ENCODE measurements at regions not wholly inside any gene's neighbourhood (a gene's known extent, or its start where the extent isn't known, plus 50 kb on each side); places are given as distances from the start of the nearest gene placed in this dataset.

GRCh38 chr12:124658302-124658701 is 90.9 kb upstream of the NCOR2 start:
- Histone ChIP-seq H3K9me3 (ENCODE audit: low read depth) (no peaks in the 10 kb centered on the region), H2AFZ (no peak overlapping the region), H3K36me3 (replicated peaks; ENCODE audit: insufficient read depth, low read depth) (no peaks in the 10 kb centered on the region), H3K4me1 (ENCODE audit: insufficient read depth) (peaks cover 18% of the 10 kb centered on the region), H3K27ac (no peak overlapping the region), H4K20me1 (ENCODE audit: insufficient read depth, poor library complexity, severe bottlenecking) (no peaks in the 10 kb centered on the region), H3K79me2 (no peaks in the 10 kb centered on the region), H3K9me2 (replicated peaks; ENCODE audit: insufficient read depth) (no peaks in the 10 kb centered on the region), H3K4me2 (no peak overlapping the region), H3K4me3 (no peak overlapping the region), H3K27me3 (no peaks in the 10 kb centered on the region)
- 97% methylated on average over 4 of the region's 4 CpGs for WGBS (ENCODE audit: low lambda C conversion rate, missing lambda C conversion rate)
- DNase-seq (ENCODE audit: low spot score), result no peak
- no peak for TF ChIP-seq EZH2phosphoT487 (IDR thresholded peaks at IDR 0.05; ENCODE audit: low read depth, severe bottlenecking, unreplicated experiment)
- TF ChIP-seq EZH2 (IDR thresholded peaks at IDR 0.05; ENCODE audit: borderline replicate concordance), result no peak

DNA sequence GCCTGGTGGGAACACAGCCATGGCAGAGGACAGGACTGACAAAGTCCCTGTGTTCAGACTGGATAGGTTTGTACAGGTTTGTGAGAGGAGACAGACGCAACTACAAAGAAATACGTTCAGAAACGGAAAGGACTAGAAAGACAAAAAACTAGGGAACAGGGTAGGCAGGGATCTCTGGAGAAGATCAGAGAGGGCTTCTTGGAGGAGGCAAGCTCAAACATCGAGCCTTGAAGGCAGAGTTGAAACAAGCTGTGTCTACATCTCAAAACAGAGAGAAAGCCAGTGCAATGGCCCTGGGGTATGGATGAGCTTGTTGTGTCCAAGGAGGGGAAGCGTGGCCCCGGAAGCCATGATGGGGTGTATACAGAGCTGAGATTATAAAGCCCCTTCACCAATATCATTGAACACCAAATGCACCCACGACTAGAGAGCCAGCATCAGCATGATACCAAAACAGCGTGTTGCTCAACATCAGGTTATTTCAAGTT is 89.6 kb upstream of the NCOR2 start:
- peaks cover 18% of the 10 kb centered on the region for H3K4me1 ChIP-seq (ENCODE audit: insufficient read depth)
- no peaks in the 10 kb centered on the region for H3K27me3 ChIP-seq
- TF ChIP-seq EZH2 (IDR thresholded peaks at IDR 0.05; ENCODE audit: borderline replicate concordance), result no peak
- TF ChIP-seq, protein P1, sequence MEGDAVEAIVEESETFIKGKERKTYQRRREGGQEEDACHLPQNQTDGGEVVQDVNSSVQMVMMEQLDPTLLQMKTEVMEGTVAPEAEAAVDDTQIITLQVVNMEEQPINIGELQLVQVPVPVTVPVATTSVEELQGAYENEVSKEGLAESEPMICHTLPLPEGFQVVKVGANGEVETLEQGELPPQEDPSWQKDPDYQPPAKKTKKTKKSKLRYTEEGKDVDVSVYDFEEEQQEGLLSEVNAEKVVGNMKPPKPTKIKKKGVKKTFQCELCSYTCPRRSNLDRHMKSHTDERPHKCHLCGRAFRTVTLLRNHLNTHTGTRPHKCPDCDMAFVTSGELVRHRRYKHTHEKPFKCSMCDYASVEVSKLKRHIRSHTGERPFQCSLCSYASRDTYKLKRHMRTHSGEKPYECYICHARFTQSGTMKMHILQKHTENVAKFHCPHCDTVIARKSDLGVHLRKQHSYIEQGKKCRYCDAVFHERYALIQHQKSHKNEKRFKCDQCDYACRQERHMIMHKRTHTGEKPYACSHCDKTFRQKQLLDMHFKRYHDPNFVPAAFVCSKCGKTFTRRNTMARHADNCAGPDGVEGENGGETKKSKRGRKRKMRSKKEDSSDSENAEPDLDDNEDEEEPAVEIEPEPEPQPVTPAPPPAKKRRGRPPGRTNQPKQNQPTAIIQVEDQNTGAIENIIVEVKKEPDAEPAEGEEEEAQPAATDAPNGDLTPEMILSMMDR (IDR thresholded peaks at IDR 0.05; ENCODE audit: poor library complexity), result no peak
- no peak for TF ChIP-seq EZH2phosphoT487 (IDR thresholded peaks at IDR 0.05; ENCODE audit: low read depth, severe bottlenecking, unreplicated experiment)
- no peaks in the 10 kb centered on the region for H3K36me3 ChIP-seq (replicated peaks; ENCODE audit: insufficient read depth, low read depth)
- no peaks in the 10 kb centered on the region for H4K20me1 ChIP-seq (ENCODE audit: insufficient read depth, poor library complexity, severe bottlenecking)
- H3K9me2 ChIP-seq (replicated peaks; ENCODE audit: insufficient read depth), result no peaks in the 10 kb centered on the region
- 72% methylated on average over 8 of the region's 8 CpGs for WGBS (ENCODE audit: low lambda C conversion rate, missing lambda C conversion rate)
- H3K79me2 ChIP-seq, result no peaks in the 10 kb centered on the region
- DNase-seq (ENCODE audit: low spot score), result no peak
- no peaks in the 10 kb centered on the region for H3K9me3 ChIP-seq (ENCODE audit: low read depth)
- H3K27ac ChIP-seq, result no peak overlapping the region
- no peak overlapping the region for H3K4me3 ChIP-seq
- H2AFZ ChIP-seq, result no peak overlapping the region
- H3K4me2 ChIP-seq, result no peak overlapping the region

DNA sequence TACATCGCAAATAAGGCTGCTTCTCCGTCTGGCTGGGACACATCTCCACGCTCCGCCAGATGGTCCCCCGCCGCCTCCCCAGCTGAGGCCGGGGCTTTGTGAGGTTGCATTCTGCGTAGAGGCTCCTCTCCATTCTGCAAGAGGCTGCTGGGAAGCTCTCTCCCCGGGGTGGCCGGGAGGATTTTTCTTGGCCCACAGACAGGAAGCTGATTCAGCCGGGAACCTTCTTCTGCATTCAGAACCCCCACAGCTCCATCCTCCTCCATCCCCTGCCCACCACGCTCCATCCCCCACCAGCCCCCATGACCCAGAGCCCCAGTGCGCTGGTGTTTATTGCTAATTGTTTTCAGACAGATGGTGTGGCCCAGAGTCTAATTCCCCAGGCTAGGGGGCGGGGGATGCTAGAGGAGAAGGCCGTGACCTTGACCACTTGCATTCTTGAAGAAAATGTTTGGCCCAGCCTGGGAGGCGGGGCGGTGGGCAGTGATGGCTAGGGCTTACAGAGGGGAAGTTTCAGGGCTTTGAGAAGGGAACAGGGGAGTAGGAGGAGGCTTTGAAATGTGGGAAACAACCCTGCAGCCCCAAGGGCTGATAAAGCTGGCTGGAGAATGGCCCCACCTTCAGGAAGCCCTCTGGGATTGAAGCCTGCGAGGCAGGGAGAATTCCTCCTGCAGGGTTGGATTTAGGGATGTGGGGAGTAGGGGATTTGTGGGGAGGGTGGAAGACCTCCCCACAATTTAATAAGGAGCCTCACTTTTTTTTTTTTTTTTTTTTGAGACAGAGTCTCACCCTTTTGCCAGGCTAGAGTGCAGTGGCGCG is 88.5 kb upstream of the NCOR2 start:
- Histone ChIP-seq H3K27ac (peak overlapping the region; percentile 77), H3K4me2 (peak overlapping the region; percentile 62), H3K36me3 (replicated peaks; ENCODE audit: insufficient read depth, low read depth) (no peaks in the 10 kb centered on the region), H3K79me2 (no peaks in the 10 kb centered on the region), H3K4me1 (ENCODE audit: insufficient read depth) (peaks cover 18% of the 10 kb centered on the region), H4K20me1 (ENCODE audit: insufficient read depth, poor library complexity, severe bottlenecking) (no peaks in the 10 kb centered on the region), H2AFZ (no peak overlapping the region), H3K9me2 (replicated peaks; ENCODE audit: insufficient read depth) (no peaks in the 10 kb centered on the region), H3K9me3 (ENCODE audit: low read depth) (no peaks in the 10 kb centered on the region), H3K4me3 (no peak overlapping the region), H3K27me3 (no peaks in the 10 kb centered on the region)
- TF ChIP-seq EZH2 (IDR thresholded peaks at IDR 0.05; ENCODE audit: borderline replicate concordance), result no peak
- TF ChIP-seq, protein P1 (IDR thresholded peaks at IDR 0.05; ENCODE audit: poor library complexity), result no peak
- no peak for TF ChIP-seq EZH2phosphoT487 (IDR thresholded peaks at IDR 0.05; ENCODE audit: low read depth, severe bottlenecking, unreplicated experiment)
- peak; percentile 48 for DNase-seq (ENCODE audit: low spot score)
- 46% methylated on average over 18 of the region's 20 CpGs for WGBS (ENCODE audit: low lambda C conversion rate, missing lambda C conversion rate)

DNA sequence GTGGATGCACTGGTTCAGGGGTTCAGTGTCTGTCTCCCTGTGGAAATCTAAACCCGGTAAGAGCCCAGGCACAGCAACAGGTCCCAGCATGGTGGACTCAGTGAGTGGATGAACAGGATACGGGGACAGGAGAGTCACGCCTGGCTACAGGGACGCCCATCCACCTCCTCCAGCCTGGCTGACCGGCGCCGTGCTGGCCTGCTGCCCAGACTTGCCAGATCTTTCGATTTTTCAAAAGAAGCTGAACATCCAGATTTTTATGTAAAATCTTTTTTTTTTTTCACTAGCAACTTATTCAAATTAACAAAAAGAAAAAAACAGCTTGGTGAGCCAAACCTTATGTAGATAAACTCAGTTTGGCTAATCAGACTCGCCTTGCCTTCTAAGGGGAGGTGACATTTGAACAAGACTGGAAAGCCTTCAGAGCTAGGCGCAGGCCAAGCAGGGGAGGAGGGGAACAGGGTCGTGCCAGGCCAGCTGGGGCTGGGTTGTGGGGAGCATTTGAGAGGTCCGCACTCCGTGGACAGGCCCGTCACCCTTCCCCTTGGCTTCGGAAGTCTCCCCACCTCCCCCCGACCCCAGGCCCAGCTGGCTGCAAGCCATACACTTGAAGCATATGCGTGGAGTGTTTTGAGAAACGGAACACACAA is 87.8 kb upstream of the NCOR2 start:
- 57% methylated on average over 18 of the region's 18 CpGs for WGBS (ENCODE audit: low lambda C conversion rate, missing lambda C conversion rate)
- H3K27me3 ChIP-seq, result no peaks in the 10 kb centered on the region
- no peak overlapping the region for H2AFZ ChIP-seq
- peaks cover 18% of the 10 kb centered on the region for H3K4me1 ChIP-seq (ENCODE audit: insufficient read depth)
- H3K36me3 ChIP-seq (replicated peaks; ENCODE audit: insufficient read depth, low read depth), result no peaks in the 10 kb centered on the region
- H3K79me2 ChIP-seq, result no peaks in the 10 kb centered on the region
- no peak overlapping the region for H3K4me3 ChIP-seq
- H4K20me1 ChIP-seq (ENCODE audit: insufficient read depth, poor library complexity, severe bottlenecking), result no peaks in the 10 kb centered on the region
- no peaks in the 10 kb centered on the region for H3K9me2 ChIP-seq (replicated peaks; ENCODE audit: insufficient read depth)
- peak overlapping the region; percentile 62 for H3K4me2 ChIP-seq
- H3K9me3 ChIP-seq (ENCODE audit: low read depth), result no peaks in the 10 kb centered on the region
- peak overlapping the region; percentile 77 for H3K27ac ChIP-seq
- TF ChIP-seq, protein P1 (IDR thresholded peaks at IDR 0.05; ENCODE audit: poor library complexity), result no peak
- TF ChIP-seq EZH2phosphoT487 (IDR thresholded peaks at IDR 0.05; ENCODE audit: low read depth, severe bottlenecking, unreplicated experiment) (no peak), EZH2 (IDR thresholded peaks at IDR 0.05; ENCODE audit: borderline replicate concordance) (no peak)
- DNase-seq (ENCODE audit: low spot score), result no peak

Measured in hepatocyte (in vitro differentiated cells).